ENCODE measurements at regions not wholly inside any gene's neighbourhood (a gene's known extent, or its start where the extent isn't known, plus 50 kb on each side); places are given as distances from the start of the nearest gene placed in this dataset.

DNA sequence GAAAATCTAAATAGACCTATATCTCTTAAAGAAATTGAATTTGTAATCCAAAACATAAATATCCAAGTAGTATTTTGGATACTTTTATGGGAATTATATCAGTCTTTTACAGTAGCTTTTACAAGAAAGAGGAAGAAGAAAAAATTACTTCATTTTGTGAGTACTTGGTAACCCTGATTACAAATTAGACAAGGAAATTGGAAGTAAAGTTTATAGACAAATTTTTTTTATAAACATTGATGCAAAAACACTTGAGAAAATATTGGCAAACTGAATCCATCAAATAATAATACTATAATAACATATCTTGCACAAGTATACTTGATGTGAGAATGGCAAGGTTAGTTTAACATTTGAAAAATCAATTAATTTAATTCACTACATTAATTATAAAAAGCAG, 954.1 kb upstream of the MIR17HG start:
- no peak for DNase-seq (ENCODE audit: low read depth, low spot score)

- DNase-seq (ENCODE audit: low read depth, low spot score): no peak
Measured at GRCh38 chr13:90395348-90395747, 952.1 kb upstream of the MIR17HG start.

GRCh38 chr13:90395846-90396245, 951.6 kb upstream of the MIR17HG start:
- no peak for DNase-seq (ENCODE audit: low read depth, low spot score)

- DNase-seq (ENCODE audit: low read depth, low spot score): no peak
Measured at GRCh38 chr13:90396266-90396665, 951.2 kb upstream of the MIR17HG start.

DNA sequence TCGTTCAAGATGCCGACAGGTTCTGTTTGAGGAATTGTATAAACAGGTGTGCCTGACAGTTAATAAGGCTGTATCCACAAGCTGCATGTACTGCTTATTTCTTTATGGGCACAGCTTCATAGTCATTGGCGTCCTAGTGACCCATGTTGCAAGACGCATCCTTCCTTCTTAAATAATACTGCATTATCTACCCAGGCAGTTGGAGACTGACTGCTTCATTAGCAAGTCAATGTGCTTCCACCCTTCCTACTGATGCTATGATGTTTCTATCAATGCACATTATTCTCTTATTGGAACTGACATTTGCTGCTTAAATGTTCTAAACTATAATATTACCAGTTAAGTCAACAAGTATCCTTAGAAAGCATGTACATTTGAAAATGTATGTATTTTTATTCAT, 950.0 kb upstream of the MIR17HG start:
- no peak for DNase-seq (ENCODE audit: low read depth, low spot score)

DNA sequence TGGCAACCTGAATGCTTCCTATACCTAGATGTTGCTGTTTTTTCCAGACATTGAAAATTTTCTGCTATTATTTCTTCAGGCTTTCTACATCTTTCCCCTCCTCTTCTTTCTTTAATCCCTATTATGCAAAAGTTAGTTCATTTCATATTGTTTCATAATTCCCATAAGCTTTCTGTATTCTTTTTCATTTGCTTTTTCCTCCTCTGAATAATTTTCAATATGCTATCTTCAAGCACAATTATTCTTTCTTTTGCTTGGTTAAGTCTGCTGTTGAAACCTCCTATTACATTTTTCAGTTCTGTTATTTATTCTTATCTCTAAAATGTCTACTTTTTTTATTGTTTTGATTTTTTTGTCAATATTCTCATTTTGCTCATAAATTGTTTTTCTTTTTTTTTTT, 947.1 kb upstream of the MIR17HG start:
- no peak for DNase-seq (ENCODE audit: low read depth, low spot score)

DNA sequence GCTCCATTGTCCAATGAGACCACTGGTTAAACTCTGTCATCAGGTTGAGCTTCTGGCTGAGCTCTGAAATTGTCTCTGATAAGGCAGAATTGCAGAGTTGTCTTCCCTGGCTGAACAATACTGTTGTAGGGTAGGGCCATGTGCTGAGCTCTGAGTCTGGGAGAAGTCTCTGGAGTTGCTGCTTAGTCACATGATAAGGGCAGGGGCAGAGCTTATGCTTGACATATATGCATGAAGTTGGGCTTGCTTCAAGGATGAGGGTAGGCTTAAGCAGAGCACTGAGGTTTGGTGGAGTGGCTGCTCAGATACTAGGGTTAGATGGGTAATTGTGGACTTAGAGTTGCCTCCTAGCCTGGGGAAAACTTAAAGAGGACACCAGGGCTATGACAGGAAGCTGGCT, 946.3 kb upstream of the MIR17HG start:
- no peak for DNase-seq (ENCODE audit: low read depth, low spot score)

- DNase-seq (ENCODE audit: low read depth, low spot score): no peak
Measured at GRCh38 chr13:90402102-90402501, 945.4 kb upstream of the MIR17HG start.

GRCh38 chr13:90402613-90403012, 944.9 kb upstream of the MIR17HG start:
- DNase-seq (ENCODE audit: low read depth, low spot score): no peak

- DNase-seq (ENCODE audit: low read depth, low spot score): no peak
Measured at GRCh38 chr13:90403330-90404082, 944.0 kb upstream of the MIR17HG start.

- DNase-seq (ENCODE audit: low read depth, low spot score): no peak
Measured at GRCh38 chr13:90405301-90405700, 942.2 kb upstream of the MIR17HG start.

DNA sequence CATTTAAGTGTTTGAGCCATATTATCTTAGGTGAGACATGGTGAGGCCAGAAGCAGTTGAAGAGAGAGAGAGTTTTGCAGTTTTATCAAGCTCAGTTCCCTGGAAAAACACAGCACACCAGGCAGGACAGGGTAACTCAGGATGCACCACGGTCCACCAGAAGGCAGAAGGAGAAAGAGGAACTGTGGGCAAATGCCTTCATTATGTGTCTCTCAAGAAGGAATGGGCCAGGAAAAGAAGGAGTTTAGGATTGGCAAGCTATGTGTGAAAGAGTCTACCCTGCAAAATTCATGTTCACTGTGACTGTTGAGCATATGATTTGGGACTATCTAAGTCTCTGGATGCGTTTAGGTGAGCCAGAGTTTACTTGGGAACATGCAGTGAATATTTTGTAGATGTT, 934.5 kb upstream of the MIR17HG start:
- no peak for DNase-seq (ENCODE audit: low read depth, low spot score)

- no peak for DNase-seq (ENCODE audit: low read depth, low spot score)
Measured at GRCh38 chr13:90413548-90413947, 933.9 kb upstream of the MIR17HG start.

DNA sequence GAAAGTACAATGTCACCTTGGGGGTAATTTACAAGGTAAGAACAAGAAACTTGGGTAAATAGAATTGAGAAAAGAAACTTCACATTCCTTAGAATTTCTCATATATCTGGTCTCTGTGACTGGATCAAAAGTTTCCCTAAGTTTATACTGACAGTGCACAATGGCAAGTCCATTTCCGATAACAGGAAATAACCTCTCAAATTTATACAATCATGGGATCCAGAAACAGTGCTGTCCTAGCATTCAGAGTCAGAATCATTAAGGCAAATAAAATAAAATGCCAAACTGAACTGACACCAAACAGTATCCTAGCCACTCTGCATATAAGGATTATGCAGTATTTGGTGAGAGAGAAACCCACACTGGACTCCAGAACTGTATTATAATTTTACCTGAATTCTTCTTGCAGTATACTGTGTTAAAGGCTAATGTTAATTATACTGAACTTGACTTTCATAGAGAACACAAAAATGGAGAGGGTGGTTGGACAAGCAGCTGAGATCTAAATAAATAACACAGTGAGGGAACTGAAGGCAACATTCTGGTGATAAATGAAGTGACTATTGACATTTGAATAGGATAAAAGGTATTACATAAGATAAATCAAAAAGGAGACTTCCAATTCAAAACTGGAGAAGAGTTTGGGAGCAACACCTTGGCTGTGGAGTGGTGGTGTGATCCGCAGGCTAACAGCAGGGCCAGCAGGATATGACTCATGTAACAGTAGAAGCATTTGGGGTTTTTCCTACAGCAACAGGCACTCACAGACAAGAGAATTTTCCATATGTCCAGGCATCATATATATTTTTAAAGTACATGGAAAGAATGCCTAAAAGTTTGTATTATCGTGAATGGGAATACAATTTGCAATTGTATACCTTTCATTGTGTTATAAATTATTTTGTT, 932.5 kb upstream of the MIR17HG start:
- DNase-seq (ENCODE audit: low read depth, low spot score): no peak

DNA sequence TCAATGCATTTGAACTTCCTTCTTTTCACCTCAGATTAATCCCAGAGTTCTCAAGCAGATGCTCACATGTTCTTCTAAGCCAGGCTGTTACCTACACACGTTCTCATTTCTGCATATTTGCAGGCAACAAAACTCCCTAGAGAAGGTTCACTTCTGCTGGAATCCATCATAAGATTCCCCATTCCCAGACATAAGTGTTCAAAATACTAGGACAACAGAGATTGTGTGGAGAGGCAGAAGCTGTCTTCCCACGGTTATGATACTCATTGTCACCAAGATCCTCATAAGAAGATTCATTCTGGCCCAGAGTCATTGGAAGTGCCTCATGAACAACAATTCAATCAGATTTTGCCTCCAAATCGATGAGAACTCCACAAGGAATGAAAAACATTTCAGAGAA, 931.6 kb upstream of the MIR17HG start:
- DNase-seq (ENCODE audit: low read depth, low spot score): no peak

DNA sequence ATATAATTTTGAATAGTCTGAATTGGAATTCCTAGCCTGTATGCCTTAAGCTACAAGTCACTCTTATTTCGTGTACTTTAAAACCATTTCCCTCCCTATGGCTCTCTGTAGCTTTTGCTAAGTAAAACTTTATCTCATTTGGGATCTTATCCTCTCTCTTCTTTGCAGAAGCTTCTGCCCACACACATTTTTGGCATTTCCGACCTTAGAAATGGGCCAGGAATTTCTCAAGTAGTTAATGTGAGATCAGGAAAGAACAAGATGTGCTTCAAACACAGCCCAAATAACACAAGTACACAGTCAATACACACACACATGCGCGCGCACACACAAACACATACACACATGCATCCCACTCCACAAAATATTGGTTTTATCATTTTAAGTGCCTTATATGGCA, 931.0 kb upstream of the MIR17HG start:
- DNase-seq (ENCODE audit: low read depth, low spot score): no peak

GRCh38 chr13:90416938-90417337, 930.5 kb upstream of the MIR17HG start:
- DNase-seq (ENCODE audit: low read depth, low spot score): no peak

DNA sequence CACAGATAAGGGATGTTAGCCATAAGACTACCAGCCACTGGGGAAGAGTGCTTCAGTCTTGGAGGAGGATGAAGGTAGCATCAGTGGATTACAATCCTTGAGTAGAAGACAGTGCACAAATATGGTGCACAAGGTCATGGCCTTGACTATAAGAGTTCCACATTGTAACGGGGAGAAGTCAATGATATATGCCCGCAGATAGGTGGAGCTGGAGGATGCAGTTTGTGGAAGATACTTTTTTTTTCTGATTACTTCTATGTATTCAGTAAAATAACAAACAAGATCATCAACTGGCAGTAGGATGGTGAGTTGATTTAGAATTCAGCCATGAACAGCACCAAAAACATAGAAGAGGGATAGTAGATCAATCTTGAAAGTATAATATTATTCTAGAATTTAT, 926.8 kb upstream of the MIR17HG start:
- DNase-seq (ENCODE audit: low read depth, low spot score): no peak

DNA sequence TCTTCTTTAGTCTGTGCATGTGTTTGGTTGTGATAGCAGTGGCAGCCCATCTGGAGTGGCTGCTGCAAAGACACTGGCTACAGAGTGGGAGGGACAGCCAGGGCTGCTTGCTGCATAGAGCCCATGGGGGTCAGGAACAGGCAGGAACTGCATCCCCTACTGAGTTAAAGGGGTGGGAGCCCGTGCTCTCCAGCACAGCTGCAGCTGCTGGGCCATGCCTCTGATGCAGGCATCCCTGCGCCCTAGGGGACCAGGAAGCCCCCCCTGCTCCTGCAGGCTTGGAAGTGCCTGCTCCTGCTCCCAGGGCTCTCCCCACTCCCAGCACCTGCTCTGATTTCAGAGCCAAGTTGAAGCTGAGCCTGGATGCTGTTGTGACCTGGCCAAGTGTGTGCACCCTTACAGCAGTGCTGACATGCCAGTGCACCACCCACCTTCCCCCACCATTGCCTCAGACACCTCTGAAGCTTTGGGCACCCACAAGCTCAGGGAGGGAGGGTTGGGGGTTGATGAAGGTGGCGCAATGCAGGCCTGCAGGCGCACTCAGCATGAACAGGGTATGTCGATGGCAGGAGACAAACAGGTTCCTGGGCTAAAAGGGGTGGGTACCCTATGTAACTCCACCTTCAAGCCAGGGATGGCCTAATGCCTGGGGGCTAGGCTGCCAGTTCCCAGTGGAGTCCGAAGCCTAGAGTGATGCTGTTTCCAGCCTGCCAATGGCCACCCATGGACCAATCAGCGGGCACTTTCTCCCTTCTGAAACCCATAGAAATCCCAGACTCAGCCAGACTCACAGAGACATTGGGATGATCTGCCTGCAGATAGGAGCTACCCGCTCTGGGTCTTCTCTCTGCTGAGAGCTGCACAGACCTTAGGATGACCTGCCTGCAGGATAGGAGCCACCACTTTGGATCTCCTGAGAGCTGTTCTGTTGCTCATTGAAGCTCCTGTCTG, 919.9 kb upstream of the MIR17HG start:
- no peak for DNase-seq (ENCODE audit: low read depth, low spot score)

- DNase-seq (ENCODE audit: low read depth, low spot score): no peak
Measured at GRCh38 chr13:90428522-90429210, 918.8 kb upstream of the MIR17HG start.

DNA sequence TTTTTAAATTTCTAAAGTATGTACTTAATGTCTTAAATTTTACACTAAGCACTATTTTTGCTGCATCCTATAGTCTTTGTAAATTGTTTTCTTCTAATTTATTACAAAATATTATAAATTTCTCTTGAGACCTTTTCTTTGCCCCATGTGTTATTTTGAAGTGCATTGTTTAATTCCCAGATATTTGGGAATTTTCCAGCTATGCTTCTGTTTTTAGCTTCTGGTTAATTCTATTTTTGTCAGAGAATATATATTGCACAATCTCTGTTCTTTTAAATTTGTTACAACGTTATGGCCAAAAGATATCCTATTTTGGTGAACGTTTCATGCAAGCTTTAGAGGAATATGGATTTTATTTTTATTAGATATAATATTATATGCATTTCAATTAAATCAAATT, 917.4 kb upstream of the MIR17HG start:
- DNase-seq (ENCODE audit: low read depth, low spot score): no peak

Measured in activated naive CD8-positive, alpha-beta T cell treated with anti-CD3 and anti-CD28 coated beads, Interleukin-2, amount 50 U/mL, for 16 hours (primary cell).